DOHH2 (cell line): ENCODE measurements at regions not wholly inside any gene's neighbourhood (a gene's known extent, or its start where the extent isn't known, plus 50 kb on each side); places are given as distances from the start of the nearest gene placed in this dataset.

Experiments
- H3F3A ChIP-seq: fragments of 200-600 bp; sonication (generic), shearing (Covaris generic); 2 replicates; pipeline ENCODE4 v1.6.0; 2016; ENCODE audit warnings: antibody characterized with exemption, mild to moderate bottlenecking; ENCODE audit not compliant: control insufficient read depth, insufficient read depth
- H3K27ac ChIP-seq: fragments of 200-600 bp; sonication (generic); 2 replicates; pipeline ENCODE4 v1.5.1; 2014; ENCODE audit warnings: low read depth, mild to moderate bottlenecking, low read length, moderate library complexity
- H3K27me3 ChIP-seq: fragments of 200-600 bp; sonication (generic); 2 replicates; pipeline ENCODE4 v1.6.1; 2014; ENCODE audit warnings: mild to moderate bottlenecking, low read length, mixed read lengths; ENCODE audit not compliant: control insufficient read depth
- H3K36me3 ChIP-seq: fragments of 200-600 bp; sonication (generic); 2 replicates; pipeline ENCODE4 v1.6.1; 2014; ENCODE audit warnings: mild to moderate bottlenecking, low read length, moderate library complexity, mixed read lengths; ENCODE audit not compliant: control insufficient read depth
- H3K4me1 ChIP-seq: fragments of 200-600 bp; sonication (generic); 2 replicates; pipeline ENCODE4 v1.6.1; 2014; ENCODE audit warnings: mild to moderate bottlenecking, low read length, mixed read lengths; ENCODE audit not compliant: control insufficient read depth
- H3K4me2 ChIP-seq: fragments of 200-600 bp; sonication (generic); 2 replicates; pipeline ENCODE4 v1.6.0; 2014; ENCODE audit warnings: mild to moderate bottlenecking, low read length, moderate library complexity
- H3K4me3 ChIP-seq: fragments of 200-600 bp; sonication (generic); 2 replicates; pipeline ENCODE4 v1.5.1; 2014; ENCODE audit warnings: mild to moderate bottlenecking, low read length, mixed read lengths
- H3K79me2 ChIP-seq: fragments of 200-600 bp; sonication (generic); 2 replicates; pipeline ENCODE4 v1.6.1; 2014; ENCODE audit warnings: mild to moderate bottlenecking, low read length, mixed read lengths; ENCODE audit not compliant: control insufficient read depth
- H3K9me2 ChIP-seq: fragments of 200-600 bp; sonication (generic); replicated peaks from 2 replicates; pipeline ENCODE4 v1.6.1; 2014; ENCODE audit warnings: mild to moderate bottlenecking, low read length, mixed read lengths; ENCODE audit not compliant: control insufficient read depth
- H3K9me3 ChIP-seq: fragments of 200-600 bp; sonication (generic); 2 replicates; pipeline ENCODE4 v1.6.1; 2014; ENCODE audit warnings: antibody characterized with exemption, low read length, mixed read lengths; ENCODE audit not compliant: control insufficient read depth, insufficient read depth
- H4K20me1 ChIP-seq: fragments of 200-600 bp; sonication (generic); 2 replicates; pipeline ENCODE4 v1.6.0; 2014; ENCODE audit warnings: low read depth, mild to moderate bottlenecking, antibody characterized with exemption, low read length, moderate library complexity; ENCODE audit not compliant: control insufficient read depth, insufficient read depth
- EZH2phosphoT487 ChIP-seq: fragments of 200-600 bp; sonication (generic); IDR thresholded peaks from 2 replicates; pipeline ENCODE4 v1.6.1; 2017; ENCODE audit warnings: borderline replicate concordance, mild to moderate bottlenecking, antibody characterized with exemption, low read length, moderate library complexity, mixed read lengths
- TF ChIP-seq, protein P1 (sequence below): fragments of 200-600 bp; sonication (generic); IDR thresholded peaks from one replicate; pipeline ENCODE4 v1.5.1; 2014; ENCODE audit warnings: antibody characterized with exemption, mild to moderate bottlenecking, low read depth, low read length; ENCODE audit not compliant: poor library complexity, severe bottlenecking

DNA sequence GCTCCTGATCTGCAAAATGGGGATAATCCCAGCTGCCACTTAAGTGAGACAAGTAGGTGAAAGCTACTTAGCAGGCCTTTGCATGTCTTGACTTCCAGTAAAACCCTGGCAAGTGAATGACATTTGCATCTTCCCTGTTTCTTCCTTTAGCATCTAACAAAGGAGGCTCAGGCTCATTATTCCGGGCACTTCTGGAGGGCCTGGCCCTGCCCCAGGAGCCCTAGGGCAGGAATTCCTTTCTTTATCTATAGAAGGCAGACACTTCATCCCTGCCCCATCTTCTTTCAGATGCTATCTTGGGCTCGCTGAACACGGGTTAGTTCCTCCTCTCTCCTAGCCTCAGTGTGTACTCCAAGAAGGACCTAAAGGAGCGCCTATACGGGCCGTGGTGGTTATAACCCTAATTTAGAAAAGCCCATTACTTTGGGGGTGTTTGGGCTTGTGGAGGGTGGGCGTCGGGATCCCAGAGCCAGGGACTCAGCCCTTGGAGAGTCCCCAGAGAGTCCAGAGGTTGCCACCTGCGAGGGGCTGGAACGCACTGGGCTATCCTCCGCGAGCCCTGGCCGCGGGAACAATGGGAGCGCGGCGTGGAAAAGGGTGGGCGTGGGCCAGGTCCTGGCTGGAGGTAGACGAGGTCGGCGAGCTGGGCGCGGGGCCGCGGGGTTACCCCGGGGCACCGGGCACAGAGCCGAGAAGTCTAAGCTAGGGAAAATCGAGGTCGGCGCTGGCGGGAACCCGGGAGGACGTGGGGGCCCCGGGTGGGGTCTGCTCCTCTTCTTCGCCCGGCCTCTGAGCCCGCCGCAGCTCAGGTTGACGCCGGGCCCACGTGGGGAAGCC lies 62.8 kb upstream of the EPB41L1 start:
- Histone ChIP-seq H3K9me3 (no peaks in the 10 kb centered on the region), H3K27me3 (peaks cover 42% of the 10 kb centered on the region), H3K4me2 (peak overlapping the region; percentile 84), H4K20me1 (no peaks in the 10 kb centered on the region), H3K79me2 (no peaks in the 10 kb centered on the region), H3K4me3 (peak overlapping the region; percentile 72), H3K27ac (no peak overlapping the region), H3K9me2 (no peaks in the 10 kb centered on the region), H3K36me3 (no peaks in the 10 kb centered on the region), H3F3A (peaks cover 6% of the 10 kb centered on the region; the same call in 1 of the 2 replicates), H3K4me1 (peaks cover 15% of the 10 kb centered on the region)
- TF ChIP-seq, protein P1, sequence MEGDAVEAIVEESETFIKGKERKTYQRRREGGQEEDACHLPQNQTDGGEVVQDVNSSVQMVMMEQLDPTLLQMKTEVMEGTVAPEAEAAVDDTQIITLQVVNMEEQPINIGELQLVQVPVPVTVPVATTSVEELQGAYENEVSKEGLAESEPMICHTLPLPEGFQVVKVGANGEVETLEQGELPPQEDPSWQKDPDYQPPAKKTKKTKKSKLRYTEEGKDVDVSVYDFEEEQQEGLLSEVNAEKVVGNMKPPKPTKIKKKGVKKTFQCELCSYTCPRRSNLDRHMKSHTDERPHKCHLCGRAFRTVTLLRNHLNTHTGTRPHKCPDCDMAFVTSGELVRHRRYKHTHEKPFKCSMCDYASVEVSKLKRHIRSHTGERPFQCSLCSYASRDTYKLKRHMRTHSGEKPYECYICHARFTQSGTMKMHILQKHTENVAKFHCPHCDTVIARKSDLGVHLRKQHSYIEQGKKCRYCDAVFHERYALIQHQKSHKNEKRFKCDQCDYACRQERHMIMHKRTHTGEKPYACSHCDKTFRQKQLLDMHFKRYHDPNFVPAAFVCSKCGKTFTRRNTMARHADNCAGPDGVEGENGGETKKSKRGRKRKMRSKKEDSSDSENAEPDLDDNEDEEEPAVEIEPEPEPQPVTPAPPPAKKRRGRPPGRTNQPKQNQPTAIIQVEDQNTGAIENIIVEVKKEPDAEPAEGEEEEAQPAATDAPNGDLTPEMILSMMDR: no peak
- no peak; the same call in 1 of the 2 replicates for TF ChIP-seq EZH2phosphoT487

DNA sequence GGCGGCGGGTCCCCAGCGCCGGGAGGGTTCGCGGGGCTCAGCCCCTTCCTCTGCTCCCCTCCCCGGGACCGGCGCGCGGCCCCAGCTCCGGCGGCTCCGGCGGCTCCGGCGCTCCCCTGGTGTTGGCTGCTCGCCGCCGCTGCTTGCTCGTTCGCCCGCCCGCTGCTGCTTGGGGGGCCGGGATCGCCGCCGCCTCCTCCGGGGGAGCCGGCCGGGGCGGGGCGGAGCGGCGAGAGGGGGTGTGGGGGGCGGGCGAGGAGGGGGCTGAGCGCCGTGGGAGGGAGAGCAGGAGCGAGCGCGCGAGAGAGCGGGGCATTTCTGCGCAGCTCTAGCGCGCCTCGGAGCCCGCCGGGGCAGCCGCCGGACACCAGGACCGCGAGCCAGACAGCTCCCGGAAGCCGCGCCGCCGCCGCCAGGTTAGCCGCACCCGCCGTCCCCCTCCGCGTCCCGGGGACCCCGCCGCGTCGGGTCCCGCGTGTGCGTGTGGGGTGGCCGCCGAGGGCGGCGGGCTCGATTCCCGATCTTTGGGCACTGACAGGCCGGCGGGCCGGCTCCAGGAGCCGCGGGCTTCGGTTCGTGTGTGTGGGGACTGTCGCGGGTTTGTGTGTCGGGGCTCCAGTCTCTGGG lies 62.0 kb upstream of the EPB41L1 start:
- no peak overlapping the region for H3K27ac ChIP-seq
- H3K4me3 ChIP-seq: peak overlapping the region; percentile 72
- peaks cover 38% of the 10 kb centered on the region for H3K27me3 ChIP-seq
- TF ChIP-seq, protein P1: no peak
- TF ChIP-seq EZH2phosphoT487: no peak
- no peaks in the 10 kb centered on the region for H3K9me3 ChIP-seq
- peaks cover 7% of the 10 kb centered on the region; the same call in 1 of the 2 replicates for H3F3A ChIP-seq
- H3K4me1 ChIP-seq: peaks cover 16% of the 10 kb centered on the region
- no peaks in the 10 kb centered on the region for H3K9me2 ChIP-seq
- H3K36me3 ChIP-seq: no peaks in the 10 kb centered on the region
- peak overlapping the region; percentile 84 for H3K4me2 ChIP-seq
- no peaks in the 10 kb centered on the region for H4K20me1 ChIP-seq
- H3K79me2 ChIP-seq: no peaks in the 10 kb centered on the region

DNA sequence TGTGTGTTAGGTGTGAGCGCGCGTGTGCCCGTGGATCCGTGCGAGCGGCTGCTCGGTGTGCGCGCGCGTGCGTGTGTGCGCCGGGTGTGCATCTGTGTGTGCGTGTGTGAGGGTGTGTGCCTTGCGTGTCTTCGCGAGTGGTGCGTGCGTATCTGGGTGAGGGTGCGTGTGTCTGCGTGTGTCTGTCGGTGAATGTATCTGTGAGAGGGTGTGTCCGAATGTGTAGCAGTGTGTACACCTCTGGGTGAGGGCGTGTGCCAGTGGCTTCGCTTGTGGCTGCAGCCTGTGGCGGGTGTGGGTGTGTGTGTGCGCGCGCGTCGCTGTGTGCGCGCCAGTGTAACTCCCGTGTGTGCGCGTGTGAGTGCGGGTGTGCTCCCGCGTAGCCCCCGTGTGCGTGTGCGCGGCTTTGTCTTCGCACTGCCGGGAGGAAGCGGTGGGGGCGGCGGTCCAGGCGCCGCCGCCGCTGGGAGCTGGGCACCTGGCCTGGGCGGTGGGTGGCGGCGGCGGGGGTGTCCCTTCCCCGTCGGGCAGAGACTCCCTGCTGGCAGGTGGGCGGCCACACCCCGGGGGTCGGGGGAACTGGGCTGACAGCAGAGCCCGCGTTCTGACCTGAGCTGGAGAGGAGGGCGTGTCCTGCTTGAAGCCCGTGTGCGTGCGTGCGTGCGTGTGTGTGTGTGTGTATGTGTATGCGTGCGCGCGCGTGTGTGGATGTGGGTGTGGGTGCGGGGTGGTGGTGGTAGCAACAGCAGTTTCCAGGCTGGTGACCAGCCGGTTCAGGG lies 61.3 kb upstream of the EPB41L1 start:
- Histone ChIP-seq H3K9me2 (no peaks in the 10 kb centered on the region), H3K27ac (no peak overlapping the region)

More for the DNA sequence above, 61.3 kb upstream of the EPB41L1 start:
- Histone ChIP-seq H4K20me1 (no peaks in the 10 kb centered on the region), H3F3A (peaks cover 7% of the 10 kb centered on the region; the same call in 1 of the 2 replicates), H3K4me1 (peaks cover 23% of the 10 kb centered on the region), H3K36me3 (no peaks in the 10 kb centered on the region), H3K79me2 (no peaks in the 10 kb centered on the region), H3K27me3 (peaks cover 38% of the 10 kb centered on the region), H3K4me3 (peak overlapping the region; percentile 72), H3K9me3 (no peaks in the 10 kb centered on the region), H3K4me2 (peak overlapping the region; percentile 84)
- peak; percentile 95; the same call in 1 of the 2 replicates for TF ChIP-seq EZH2phosphoT487
- TF ChIP-seq, protein P1: no peak
